HFFc6 (cell line): ENCODE measurements at regions not wholly inside any gene's neighbourhood (a gene's known extent, or its start where the extent isn't known, plus 50 kb on each side); places are given as distances from the start of the nearest gene placed in this dataset.

Experiments
- DNase-seq: peaks from one replicate; pipeline ENCODE4 v3.0.0-alpha.2; 2018
- H3K27ac Mint-ChIP-seq: 2 replicates; pipeline ENCODE4 v1.8.0; 2020; ENCODE audit warnings: mild to moderate bottlenecking, mixed read lengths
- H3K27me3 Mint-ChIP-seq: 2 replicates; pipeline ENCODE4 v1.8.0; 2021; ENCODE audit warnings: mild to moderate bottlenecking, moderate library complexity, mixed read lengths; ENCODE audit not compliant: insufficient read depth
- H3K36me3 Mint-ChIP-seq: 2 replicates; pipeline ENCODE4 v1.8.0; 2021; ENCODE audit warnings: low read depth, mixed read lengths
- H3K4me1 Mint-ChIP-seq: 2 replicates; pipeline ENCODE4 v1.8.0; 2020; ENCODE audit warnings: low read depth, mixed read lengths
- H3K4me3 Mint-ChIP-seq: 2 replicates; pipeline ENCODE4 v1.8.0; 2020; ENCODE audit warnings: mild to moderate bottlenecking, moderate library complexity, mixed read lengths
- H3K9me3 Mint-ChIP-seq: 2 replicates; pipeline ENCODE4 v1.8.0; 2020; ENCODE audit warnings: mild to moderate bottlenecking, mixed read lengths
- CTCF ChIP-seq: fragments of 200-600 bp; sonication (generic); IDR thresholded peaks from 2 replicates; pipeline ENCODE4 v1.5.0; 2021; ENCODE audit warnings: antibody characterized with exemption, mild to moderate bottlenecking

GRCh38 chr7:115146148-115146547 lies 224.3 kb downstream of the MDFIC start:
- no peak for DNase-seq
- peaks cover 11% of the 10 kb centered on the region for H3K4me1 Mint-ChIP-seq
- no peaks in the 10 kb centered on the region for H3K9me3 Mint-ChIP-seq
- H3K27ac Mint-ChIP-seq, result no peak overlapping the region
- no peaks in the 10 kb centered on the region for H3K36me3 Mint-ChIP-seq
- H3K4me3 Mint-ChIP-seq, result no peak overlapping the region
- TF ChIP-seq CTCF, result no peak
- H3K27me3 Mint-ChIP-seq, result no peaks in the 10 kb centered on the region

GRCh38 chr7:115145512-115145911 lies 223.6 kb downstream of the MDFIC start:
- no peak overlapping the region for H3K4me3 Mint-ChIP-seq
- H3K4me1 Mint-ChIP-seq, result peaks cover 11% of the 10 kb centered on the region
- peak; percentile 9 for DNase-seq
- H3K36me3 Mint-ChIP-seq, result no peaks in the 10 kb centered on the region
- H3K27me3 Mint-ChIP-seq, result no peaks in the 10 kb centered on the region
- TF ChIP-seq CTCF, result no peak
- peak overlapping the region; percentile 5; the same call in 1 of the 2 replicates for H3K27ac Mint-ChIP-seq
- H3K9me3 Mint-ChIP-seq, result no peaks in the 10 kb centered on the region

- Mint-ChIP-seq H3K4me3 (no peak overlapping the region), H3K27me3 (no peaks in the 10 kb centered on the region), H3K4me1 (no peaks in the 10 kb centered on the region), H3K9me3 (no peaks in the 10 kb centered on the region), H3K27ac (no peak overlapping the region), H3K36me3 (no peaks in the 10 kb centered on the region)
- no peak for DNase-seq
- TF ChIP-seq CTCF, result peak; percentile 20; the same call in 1 of the 2 replicates
Observed at GRCh38 chr7:115137816-115138215, 215.9 kb downstream of the MDFIC start.

- DNase-seq, result no peak
- Mint-ChIP-seq H3K27ac (no peak overlapping the region), H3K27me3 (no peaks in the 10 kb centered on the region), H3K36me3 (no peaks in the 10 kb centered on the region), H3K9me3 (no peaks in the 10 kb centered on the region), H3K4me3 (no peak overlapping the region), H3K4me1 (no peaks in the 10 kb centered on the region)
- no peak for TF ChIP-seq CTCF
Observed at GRCh38 chr7:115136796-115137443, 215.0 kb downstream of the MDFIC start.

GRCh38 chr7:115135769-115136410 lies 214.0 kb downstream of the MDFIC start:
- H3K4me1 Mint-ChIP-seq, result no peaks in the 10 kb centered on the region
- no peak overlapping the region for H3K27ac Mint-ChIP-seq

More at GRCh38 chr7:115135769-115136410, 214.0 kb downstream of the MDFIC start:
- Mint-ChIP-seq H3K4me3 (no peak overlapping the region), H3K36me3 (no peaks in the 10 kb centered on the region), H3K27me3 (no peaks in the 10 kb centered on the region), H3K9me3 (no peaks in the 10 kb centered on the region)
- no peak for TF ChIP-seq CTCF
- no peak for DNase-seq
